Natural killer cell treated with Interleukin-12 subunit alpha and Interleukin-12 subunit beta and Interleukin-15 and Interleukin-18, amount 100 ng/mL, for 72 hours (primary cell): ENCODE measurements at regions not wholly inside any gene's neighbourhood (a gene's known extent, or its start where the extent isn't known, plus 50 kb on each side); places are given as distances from the start of the nearest gene placed in this dataset.
A peak's percentile ranks its signal among the peaks of the same experiment; 100 is the strongest.

Experiments used
- ATAC-seq, 2 donors: fragments of 150-1000 bp; cut with Tn5 transposase in 1 of 2; sonication (Bioruptor Pico), chemical (Tn5 transposase) in 1 of 2; 2 replicates each; pipeline ENCODE4 v1.10.0; 2021
- DNase-seq: peaks from one replicate; pipeline ENCODE4 v3.0.0; 2022; ENCODE audit warnings: low spot score
- H3K27ac Mint-ChIP-seq, 2 donors: 1 replicate in 1 of 2; 2 replicates in 1 of 2; pipeline ENCODE4 v1.8.0; 2022; ENCODE audit warnings: mixed read lengths in 2 of 2, mild to moderate bottlenecking in 1 of 2, moderate library complexity in 1 of 2
- H3K27me3 Mint-ChIP-seq, 2 donors: 1 replicate in 1 of 2; 2 replicates in 1 of 2; pipeline ENCODE4 v1.8.0; 2022; ENCODE audit warnings: mixed read lengths in 2 of 2
- H3K36me3 Mint-ChIP-seq: one replicate; pipeline ENCODE4 v1.8.0; 2022; ENCODE audit warnings: mixed read lengths
- H3K4me1 Mint-ChIP-seq, 2 donors: 1 replicate in 1 of 2; 2 replicates in 1 of 2; pipeline ENCODE4 v1.8.0; 2022; ENCODE audit warnings: low read depth in 2 of 2, mixed read lengths in 2 of 2, mild to moderate bottlenecking in 1 of 2
- H3K4me3 Mint-ChIP-seq: one replicate; pipeline ENCODE4 v1.8.0; 2022; ENCODE audit warnings: mixed read lengths
- H3K9me3 Mint-ChIP-seq: 2 replicates; pipeline ENCODE4 v1.8.0; 2022; ENCODE audit warnings: mixed read lengths

DNA sequence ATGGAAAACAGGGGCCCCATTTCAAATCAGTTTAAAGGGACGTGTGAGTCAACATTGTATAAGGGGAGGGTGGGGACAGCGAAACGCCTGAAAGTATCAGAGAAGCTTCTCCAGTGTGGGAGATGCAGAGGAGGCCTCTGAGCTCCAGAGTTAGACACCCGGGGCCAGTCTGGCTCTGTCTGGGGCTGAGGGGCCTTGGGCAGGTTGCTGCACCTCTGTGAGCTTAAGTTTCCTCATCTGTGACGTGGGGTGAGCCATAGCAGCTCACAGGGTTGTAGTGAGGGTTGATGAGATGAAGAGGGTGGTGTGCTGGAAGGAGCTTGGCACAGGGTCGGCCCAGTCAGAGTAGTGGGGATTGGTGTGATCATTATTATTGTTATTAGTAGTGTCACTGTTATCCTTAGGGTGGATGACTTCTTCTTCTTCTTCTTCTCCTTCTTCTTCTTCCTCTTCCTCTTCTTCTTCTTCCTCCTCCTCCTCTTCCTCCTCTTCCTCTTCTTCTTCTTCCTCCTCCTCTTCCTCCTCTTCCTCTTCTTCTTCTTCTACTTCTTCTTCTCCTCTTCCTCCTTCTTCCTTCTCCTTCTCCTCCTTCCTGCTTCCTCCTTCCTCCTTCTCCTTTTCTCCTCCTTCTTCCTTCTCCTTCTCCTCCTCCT is 282.0 kb downstream of the PTPRU start:
- no peak for DNase-seq
- H3K4me3 Mint-ChIP-seq = no peak overlapping the region
- no peaks in the 10 kb centered on the region for H3K4me1 Mint-ChIP-seq
- no peaks in the 10 kb centered on the region for H3K36me3 Mint-ChIP-seq
- no peak overlapping the region for H3K27ac Mint-ChIP-seq
- H3K9me3 Mint-ChIP-seq = no peaks in the 10 kb centered on the region
- no peak for ATAC-seq
- H3K27me3 Mint-ChIP-seq = peaks cover 8 to 16% of the 10 kb centered on the region in 2 donors

DNA sequence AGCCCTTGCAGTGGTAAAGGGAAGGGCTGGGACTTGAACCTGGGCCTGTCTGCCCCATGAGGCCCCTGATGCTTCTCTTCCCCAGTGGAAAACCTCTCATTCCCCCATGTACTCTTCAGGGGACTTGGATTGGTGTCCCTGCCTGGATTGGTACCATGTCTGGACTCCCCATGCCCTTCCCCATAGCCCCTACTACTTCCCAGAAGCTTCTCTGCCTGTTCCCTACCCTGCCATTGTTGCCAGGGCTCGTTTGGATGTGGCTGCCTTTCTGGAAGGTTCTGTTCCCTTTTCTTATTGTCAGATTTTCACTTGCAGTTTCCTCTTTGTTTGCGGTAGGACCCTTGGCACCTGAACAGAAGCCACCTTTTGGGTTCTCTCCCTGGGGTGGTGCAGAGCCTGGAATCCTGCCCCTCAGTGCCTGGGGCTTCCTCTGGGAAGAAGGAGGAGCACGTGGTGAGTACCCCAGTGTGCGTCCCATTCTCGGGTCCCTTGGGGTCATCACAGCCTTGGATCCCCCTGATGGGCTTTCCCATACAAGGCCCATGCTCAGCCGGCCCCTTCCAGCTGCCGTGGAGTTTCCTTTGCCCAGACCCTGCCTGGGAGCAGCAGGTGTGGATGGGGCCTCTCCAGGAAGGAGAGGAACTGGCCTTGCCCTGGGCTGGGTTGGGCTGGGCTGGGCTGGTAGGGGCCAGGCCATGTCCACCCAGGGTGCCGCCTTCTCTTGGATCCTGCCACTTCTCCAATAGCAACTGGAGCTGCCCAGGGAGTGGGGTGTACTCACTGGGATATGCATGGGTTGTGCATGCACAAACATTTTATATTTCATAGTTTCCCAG is 281.1 kb downstream of the PTPRU start:
- ATAC-seq = no peak

DNA sequence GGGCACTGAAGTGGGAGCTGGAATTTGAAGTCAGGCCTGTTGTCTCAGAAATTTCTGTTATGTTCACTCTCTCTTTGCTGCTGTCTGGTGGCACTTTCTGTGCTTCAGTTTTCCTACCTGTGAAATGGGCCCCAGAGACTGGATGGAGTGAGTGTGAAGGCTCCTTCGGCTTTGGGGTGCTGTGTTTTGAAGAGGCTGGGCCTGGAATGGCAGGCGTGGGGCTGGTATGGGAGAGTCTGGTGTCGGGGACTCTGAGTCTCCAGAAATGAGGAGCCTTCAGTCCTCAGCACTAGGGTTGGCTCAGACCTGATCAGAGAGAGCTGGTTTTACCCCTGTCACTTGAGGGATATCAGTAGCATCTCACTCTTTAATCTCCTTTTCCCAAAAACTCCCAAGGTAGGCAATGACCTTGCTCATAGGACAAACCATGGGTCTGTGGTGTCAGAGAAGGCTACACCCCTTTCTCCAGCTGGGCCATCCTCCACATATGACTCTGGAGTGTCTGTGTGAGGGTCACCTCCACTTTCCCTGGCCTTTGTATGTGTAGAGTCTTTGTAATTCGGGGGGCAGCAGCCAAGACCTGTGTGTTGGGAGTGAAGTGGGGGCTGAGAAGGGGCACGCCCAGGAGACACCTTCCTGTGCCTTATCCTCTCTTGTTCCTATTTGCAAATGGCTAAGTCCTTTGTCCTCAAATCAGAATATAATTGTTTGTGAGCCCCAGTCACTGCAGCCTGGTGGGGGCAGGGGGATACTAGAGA is 279.9 kb downstream of the PTPRU start:
- Mint-ChIP-seq H3K36me3 (no peaks in the 10 kb centered on the region), H3K27ac (no peak overlapping the region), H3K4me1 (no peaks in the 10 kb centered on the region), H3K9me3 (no peaks in the 10 kb centered on the region), H3K27me3 (peaks cover 20 to 21% of the 10 kb centered on the region in 2 donors), H3K4me3 (no peak overlapping the region)
- ATAC-seq = no peak
- DNase-seq = no peak

More for the DNA sequence above, 281.1 kb downstream of the PTPRU start:
- H3K4me1 Mint-ChIP-seq = no peaks in the 10 kb centered on the region
- H3K9me3 Mint-ChIP-seq = no peaks in the 10 kb centered on the region
- H3K4me3 Mint-ChIP-seq = no peak overlapping the region
- H3K27me3 Mint-ChIP-seq = peaks cover 8 to 16% of the 10 kb centered on the region in 2 donors
- H3K27ac Mint-ChIP-seq = no peak overlapping the region
- H3K36me3 Mint-ChIP-seq = no peaks in the 10 kb centered on the region
- DNase-seq = no peak

DNA sequence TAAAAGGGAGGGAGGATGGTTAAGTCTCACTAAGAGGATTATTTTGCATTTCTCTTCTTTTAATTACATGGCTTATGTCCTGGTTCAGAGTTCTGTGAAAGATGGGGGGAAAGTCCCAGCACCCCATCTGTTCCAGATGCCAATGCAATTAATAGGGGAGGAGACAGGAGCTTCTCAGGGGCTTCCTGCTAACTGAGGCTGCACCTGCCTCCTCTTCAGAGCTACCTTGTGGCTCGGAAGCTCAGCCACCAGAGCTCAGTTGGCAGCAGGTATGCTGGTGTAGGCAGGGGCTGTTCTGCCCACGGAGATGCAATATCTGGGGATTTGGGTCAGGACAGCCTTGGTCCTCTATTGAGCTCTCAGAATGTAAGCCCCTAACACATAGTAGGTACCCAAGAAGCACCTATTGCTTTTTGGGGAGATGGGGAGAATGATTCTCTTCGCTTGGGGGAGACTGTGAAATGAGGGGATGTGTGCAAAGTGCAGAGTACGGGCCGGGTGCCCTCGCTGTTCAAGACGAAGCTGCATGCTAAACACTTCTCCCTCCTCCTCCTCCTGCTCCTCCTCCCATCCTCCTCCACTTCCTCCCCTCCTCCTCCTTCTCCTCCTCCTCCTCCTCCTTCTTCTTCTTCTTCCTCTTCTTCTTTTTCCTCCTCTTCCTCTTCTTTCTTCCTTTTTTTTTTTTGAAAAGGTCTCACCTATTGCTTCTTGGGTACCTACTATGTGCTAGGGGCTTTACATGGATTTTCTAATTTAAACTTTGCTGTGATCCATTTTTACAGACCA is 279.0 kb downstream of the PTPRU start:
- Mint-ChIP-seq H3K36me3 (no peaks in the 10 kb centered on the region), H3K4me1 (no peaks in the 10 kb centered on the region), H3K27me3 (peaks cover 29% of the 10 kb centered on the region in 2 donors), H3K4me3 (no peak overlapping the region), H3K27ac (no peak overlapping the region), H3K9me3 (no peaks in the 10 kb centered on the region)
- ATAC-seq = no peak
- no peak for DNase-seq

DNA sequence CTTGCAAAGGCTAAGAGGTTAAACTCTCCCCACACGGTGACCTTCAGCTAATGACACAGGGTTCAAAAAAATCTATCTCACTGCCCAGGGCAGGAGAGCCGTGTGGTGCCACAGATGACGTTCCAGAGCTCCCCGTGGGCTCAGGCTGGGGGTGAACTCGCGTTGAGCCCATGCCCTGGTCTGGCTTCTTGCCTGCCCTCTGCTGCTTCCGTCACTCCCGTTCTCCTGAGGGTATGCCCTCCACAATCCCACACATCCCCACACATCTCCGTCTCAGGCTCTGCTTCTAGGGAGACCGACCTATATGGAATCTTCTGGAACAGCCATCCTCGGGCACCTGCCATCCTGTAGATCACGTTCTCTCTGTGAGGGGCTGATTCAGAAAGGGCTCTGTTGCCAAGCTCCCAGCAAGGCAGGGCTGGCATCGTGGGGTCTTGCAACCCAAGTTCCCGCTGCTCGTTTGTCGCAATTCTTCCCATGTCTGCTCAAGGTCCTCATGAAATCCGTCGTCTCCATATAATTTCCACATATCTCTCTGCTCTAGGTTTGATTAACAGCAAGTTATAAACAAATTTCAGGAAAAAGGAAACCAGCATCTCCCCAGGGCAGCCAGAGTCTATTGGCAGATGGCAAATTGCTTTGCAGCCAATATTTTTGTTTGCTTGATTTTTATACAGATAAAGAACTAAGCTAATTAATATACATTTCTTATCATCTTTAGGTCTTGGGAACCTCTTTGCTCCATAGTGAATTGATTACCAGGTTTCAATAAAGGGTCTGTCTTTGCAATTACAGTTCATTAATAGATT is 278.2 kb downstream of the PTPRU start:
- no peak for DNase-seq
- H3K9me3 Mint-ChIP-seq = no peaks in the 10 kb centered on the region
- H3K4me3 Mint-ChIP-seq = no peak overlapping the region

DNA sequence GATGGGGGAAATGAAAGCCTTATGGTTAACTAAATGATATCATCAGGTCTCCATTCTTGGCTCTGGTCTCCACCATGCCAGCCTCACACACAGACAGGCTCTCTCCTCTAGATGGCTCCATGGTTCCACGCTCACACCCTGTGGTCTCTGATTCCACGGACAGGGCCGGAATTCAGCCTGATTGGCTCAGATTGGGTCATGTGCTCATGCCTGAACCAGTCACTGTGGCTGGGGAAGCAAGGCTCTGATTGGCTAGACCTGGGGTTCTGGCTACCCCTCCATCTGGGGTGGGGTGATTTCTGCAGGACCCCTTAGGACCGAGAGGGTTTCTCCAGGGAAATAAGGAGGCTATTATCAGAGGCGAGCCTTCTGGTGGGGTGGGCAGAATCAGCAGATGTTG is 277.0 kb downstream of the PTPRU start:
- peak; percentile 54 to 57 for ATAC-seq
- peaks cover 39% of the 10 kb centered on the region in 2 donors for H3K27me3 Mint-ChIP-seq
- H3K27ac Mint-ChIP-seq = no peak overlapping the region
- H3K4me1 Mint-ChIP-seq = no peaks in the 10 kb centered on the region
- no peaks in the 10 kb centered on the region for H3K36me3 Mint-ChIP-seq
- H3K9me3 Mint-ChIP-seq = no peaks in the 10 kb centered on the region
- H3K4me3 Mint-ChIP-seq = no peak overlapping the region
- no peak for DNase-seq

More for the DNA sequence above, 278.2 kb downstream of the PTPRU start:
- H3K4me1 Mint-ChIP-seq = no peaks in the 10 kb centered on the region
- ATAC-seq = no peak
- H3K36me3 Mint-ChIP-seq = no peaks in the 10 kb centered on the region
- H3K27me3 Mint-ChIP-seq = peaks cover 33 to 36% of the 10 kb centered on the region in 2 donors
- no peak overlapping the region for H3K27ac Mint-ChIP-seq

DNA sequence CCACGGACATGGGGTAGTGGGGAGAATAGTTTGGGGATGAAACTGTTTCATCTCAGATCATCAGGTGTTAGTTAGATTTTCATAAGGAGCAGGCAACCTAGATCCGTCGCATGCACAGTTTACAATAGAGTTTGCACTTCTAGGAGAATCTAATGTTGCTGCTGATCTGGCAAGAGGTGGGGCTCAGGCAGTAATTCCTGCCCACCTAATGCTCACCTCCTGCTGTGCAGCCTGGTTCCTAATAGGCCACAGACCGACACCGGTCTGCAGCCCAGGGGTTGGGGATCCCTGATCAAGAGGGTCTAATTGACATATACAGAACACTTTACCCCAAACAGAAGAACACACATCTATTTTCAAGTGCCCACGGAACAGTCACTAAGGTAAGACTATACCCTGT is 275.1 kb downstream of the PTPRU start:
- H3K4me1 Mint-ChIP-seq = no peaks in the 10 kb centered on the region
- H3K4me3 Mint-ChIP-seq = no peak overlapping the region
- no peaks in the 10 kb centered on the region for H3K36me3 Mint-ChIP-seq
- ATAC-seq (no peak), DNase-seq (no peak)
- no peak overlapping the region for H3K27ac Mint-ChIP-seq
- H3K9me3 Mint-ChIP-seq = no peaks in the 10 kb centered on the region
- peaks cover 46 to 51% of the 10 kb centered on the region in 2 donors for H3K27me3 Mint-ChIP-seq

DNA sequence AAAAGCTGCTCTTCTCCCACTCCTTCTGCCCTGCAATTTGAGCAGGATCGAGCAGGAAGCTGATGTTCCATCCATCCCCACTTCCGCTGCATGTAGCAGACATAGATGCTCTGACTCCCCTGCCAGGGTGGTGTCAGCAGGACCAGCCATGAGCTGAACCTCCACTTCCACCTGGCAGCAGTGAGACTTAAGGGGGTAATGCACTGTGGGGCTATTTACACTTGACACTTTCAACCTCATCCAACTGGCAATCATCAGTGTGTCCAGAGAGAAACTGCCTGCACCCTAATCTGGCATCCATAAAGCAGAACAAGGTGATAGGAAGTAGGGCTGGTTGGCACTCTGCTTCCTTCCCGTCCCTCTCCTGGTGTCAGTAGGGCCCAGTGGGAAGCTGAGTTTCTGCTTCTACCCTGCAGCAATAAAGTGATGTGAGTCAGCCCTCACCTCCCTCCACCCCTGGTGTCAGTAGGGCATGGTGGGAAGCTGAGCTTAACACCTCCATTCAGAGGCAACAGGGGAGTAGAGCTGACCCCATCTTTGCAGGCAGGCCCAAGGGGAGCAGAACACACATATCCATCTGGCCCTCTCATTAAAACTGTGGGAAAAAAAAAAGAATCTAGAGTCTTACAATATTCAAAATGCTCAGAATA is 272.3 kb downstream of the PTPRU start:
- DNase-seq = no peak
- H3K9me3 Mint-ChIP-seq = no peaks in the 10 kb centered on the region
- no peaks in the 10 kb centered on the region for H3K4me1 Mint-ChIP-seq
- no peaks in the 10 kb centered on the region for H3K36me3 Mint-ChIP-seq
- ATAC-seq = no peak
- H3K4me3 Mint-ChIP-seq = no peak overlapping the region
- H3K27me3 Mint-ChIP-seq = peaks cover 39 to 58% of the 10 kb centered on the region in 2 donors
- H3K27ac Mint-ChIP-seq = no peak overlapping the region

DNA sequence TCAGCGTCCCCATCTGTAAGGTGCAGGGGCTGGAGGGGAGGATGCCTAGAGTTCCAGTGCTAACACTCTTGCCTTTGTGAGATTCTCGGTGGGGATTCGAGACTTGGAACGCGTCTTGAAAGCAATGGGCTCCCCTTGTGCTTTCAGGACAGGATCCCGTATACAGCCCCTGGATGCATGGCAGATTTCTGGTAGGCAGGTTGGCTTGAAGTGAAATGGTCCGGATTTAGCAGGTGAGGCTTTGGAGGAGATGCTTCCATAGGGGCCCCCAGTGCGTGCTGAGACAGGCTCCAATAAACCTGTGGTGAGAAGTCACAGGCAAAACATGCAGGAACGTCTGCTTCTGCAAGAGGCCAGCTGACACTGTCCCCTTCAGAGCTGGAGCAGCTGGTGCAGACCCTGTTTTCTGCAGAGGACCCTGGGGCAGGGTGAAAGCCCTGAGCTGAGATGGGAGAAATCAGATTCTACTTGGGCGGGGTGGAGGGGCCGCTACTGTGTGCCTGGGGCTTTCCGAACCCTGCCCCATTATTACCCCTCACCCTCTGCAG is 270.4 kb downstream of the PTPRU start:
- no peaks in the 10 kb centered on the region for H3K9me3 Mint-ChIP-seq
- no peak overlapping the region for H3K4me3 Mint-ChIP-seq
- H3K4me1 Mint-ChIP-seq = no peaks in the 10 kb centered on the region
- no peak overlapping the region for H3K27ac Mint-ChIP-seq
- ATAC-seq = no peak
- H3K36me3 Mint-ChIP-seq = no peaks in the 10 kb centered on the region
- peaks cover 42 to 60% of the 10 kb centered on the region in 2 donors for H3K27me3 Mint-ChIP-seq
- no peak for DNase-seq

DNA sequence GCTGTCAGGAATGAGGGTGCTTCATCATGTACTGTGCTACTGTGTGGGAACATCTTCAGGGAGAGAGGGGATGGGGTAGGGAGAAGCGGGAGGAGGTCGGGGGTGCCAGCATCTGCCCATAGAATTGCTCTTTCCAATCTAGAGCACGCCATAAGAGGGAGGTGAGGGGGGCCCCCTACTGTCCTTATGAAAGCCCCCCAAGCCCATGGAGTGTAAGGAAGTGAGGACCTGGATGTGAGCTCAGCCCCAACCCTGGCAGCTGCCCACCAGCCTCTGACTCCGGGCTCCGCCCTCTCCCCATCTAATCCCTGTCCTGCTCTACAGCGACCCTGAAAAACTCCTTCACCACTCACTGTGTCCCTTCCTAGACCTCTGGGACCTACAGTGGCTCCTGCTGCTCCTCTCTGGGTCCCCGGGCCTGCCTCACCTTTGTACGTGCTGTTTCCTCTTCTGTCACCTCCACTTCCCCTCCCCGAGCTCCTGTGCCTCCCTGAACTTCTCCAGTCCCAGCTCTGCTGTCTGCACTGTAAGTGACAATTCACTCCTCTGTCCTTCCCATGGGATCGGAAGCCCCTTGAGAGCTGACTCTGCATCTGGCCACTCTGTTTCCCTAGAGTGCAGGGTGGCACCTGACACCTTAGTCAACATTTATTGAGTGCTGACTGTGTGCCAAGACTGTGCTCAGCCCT is 269.4 kb downstream of the PTPRU start:
- no peak for DNase-seq
- Mint-ChIP-seq H3K9me3 (no peaks in the 10 kb centered on the region), H3K27ac (peak overlapping the region in 1 of 2 donors; percentile 4), H3K4me1 (no peaks in the 10 kb centered on the region), H3K4me3 (no peak overlapping the region), H3K36me3 (no peaks in the 10 kb centered on the region), H3K27me3 (peaks cover 40 to 49% of the 10 kb centered on the region in 2 donors)
- peak in 1 of 2 donors; percentile 29 for ATAC-seq

DNA sequence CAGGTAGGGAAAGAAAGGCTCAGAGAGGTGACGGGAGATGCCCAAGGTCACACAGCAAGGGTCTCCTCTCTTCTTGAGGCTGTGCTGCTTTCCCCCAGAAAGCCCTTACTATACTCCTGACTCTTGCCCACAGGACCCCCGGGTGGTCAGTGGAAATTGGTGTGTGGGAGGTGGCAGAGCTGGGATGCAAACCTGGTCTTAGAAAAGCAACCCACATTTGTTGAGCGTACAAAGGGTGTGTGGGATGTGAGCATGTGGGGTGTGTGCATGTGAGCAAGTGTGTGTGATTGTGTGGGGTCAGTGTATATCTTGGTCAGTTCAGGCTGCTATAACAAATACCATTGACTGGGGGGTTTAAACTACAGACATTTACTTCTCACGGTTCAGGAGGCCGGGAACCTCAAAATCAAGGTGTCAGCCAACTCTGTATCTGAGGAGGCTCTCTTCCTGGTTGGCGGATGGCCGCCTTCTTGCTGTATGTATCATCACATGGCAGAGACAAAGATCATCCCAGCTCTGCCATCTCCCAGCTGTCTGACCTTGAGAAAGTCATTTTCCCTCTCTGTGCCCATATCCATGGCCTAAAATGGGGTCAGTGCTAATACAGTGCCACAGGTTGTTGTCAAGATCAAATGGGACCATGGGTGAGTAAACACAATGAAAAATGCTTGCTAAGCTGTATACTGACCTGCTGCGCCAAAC is 268.5 kb downstream of the PTPRU start:
- Mint-ChIP-seq H3K36me3 (no peaks in the 10 kb centered on the region), H3K9me3 (no peaks in the 10 kb centered on the region), H3K27ac (no peak overlapping the region), H3K4me1 (no peaks in the 10 kb centered on the region), H3K27me3 (peaks cover 34 to 41% of the 10 kb centered on the region in 2 donors), H3K4me3 (no peak overlapping the region)
- ATAC-seq (no peak), DNase-seq (no peak)
